C4-2B (cell line): ENCODE measurements at regions not wholly inside any gene's neighbourhood (a gene's known extent, or its start where the extent isn't known, plus 50 kb on each side); places are given as distances from the start of the nearest gene placed in this dataset.

Source experiments
- H3K27ac ChIP-seq: fragments of 450-650 bp; 2 replicates; pipeline ENCODE4 v1.5.1; 2017
- ZFX ChIP-seq: fragments of 450-650 bp; IDR thresholded peaks from 2 replicates; pipeline ENCODE4 v1.6.1; 2017
- TF ChIP-seq, protein P1 (sequence below): fragments of 450-650 bp; conservative IDR thresholded peaks from 2 replicates; pipeline ENCODE4 v1.5.1; 2017; ENCODE audit warnings: mild to moderate bottlenecking

DNA sequence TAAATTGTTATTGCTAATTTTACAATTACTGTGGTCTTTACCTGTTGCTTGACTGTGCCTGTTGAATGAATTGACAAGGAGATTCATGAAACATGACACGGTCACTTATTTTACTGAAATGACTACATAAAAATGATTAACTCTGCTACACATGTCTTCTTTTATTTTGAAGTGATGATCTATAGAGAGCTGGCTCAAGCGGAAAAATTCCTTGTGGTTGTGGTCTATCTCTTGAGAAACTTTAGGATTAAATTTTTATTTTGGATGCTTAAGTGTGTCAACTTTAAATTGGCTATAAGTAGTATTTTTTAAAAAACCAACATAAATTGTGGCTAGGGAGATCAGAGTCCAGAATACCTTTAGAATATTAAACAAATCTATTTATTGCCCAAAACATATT, 131.8 kb upstream of the PITX2 start:
- TF ChIP-seq, protein P1, sequence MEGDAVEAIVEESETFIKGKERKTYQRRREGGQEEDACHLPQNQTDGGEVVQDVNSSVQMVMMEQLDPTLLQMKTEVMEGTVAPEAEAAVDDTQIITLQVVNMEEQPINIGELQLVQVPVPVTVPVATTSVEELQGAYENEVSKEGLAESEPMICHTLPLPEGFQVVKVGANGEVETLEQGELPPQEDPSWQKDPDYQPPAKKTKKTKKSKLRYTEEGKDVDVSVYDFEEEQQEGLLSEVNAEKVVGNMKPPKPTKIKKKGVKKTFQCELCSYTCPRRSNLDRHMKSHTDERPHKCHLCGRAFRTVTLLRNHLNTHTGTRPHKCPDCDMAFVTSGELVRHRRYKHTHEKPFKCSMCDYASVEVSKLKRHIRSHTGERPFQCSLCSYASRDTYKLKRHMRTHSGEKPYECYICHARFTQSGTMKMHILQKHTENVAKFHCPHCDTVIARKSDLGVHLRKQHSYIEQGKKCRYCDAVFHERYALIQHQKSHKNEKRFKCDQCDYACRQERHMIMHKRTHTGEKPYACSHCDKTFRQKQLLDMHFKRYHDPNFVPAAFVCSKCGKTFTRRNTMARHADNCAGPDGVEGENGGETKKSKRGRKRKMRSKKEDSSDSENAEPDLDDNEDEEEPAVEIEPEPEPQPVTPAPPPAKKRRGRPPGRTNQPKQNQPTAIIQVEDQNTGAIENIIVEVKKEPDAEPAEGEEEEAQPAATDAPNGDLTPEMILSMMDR: no peak
- no peak for TF ChIP-seq ZFX
- H3K27ac ChIP-seq: no peak overlapping the region

DNA sequence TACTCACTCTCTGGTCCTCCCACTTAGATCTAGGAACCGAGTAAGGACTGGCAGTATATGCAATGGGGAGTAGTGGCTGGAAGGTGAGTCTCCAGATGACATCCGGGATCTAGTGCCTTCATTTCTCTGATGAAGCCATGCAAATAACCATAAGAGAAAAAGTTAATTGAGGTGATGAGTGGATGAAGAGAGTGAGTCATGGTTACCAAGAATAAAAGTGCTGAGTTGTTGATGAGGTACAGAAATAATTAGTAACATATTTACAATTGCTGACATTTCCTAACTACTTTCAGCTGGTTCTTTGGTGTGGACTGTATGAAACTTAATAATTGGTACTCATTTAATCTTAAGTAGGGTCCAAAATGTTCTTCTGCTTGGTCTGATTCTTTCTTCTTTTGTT, 146.7 kb upstream of the PITX2 start:
- no peak for TF ChIP-seq ZFX
- TF ChIP-seq, protein P1: no peak
- H3K27ac ChIP-seq: no peak overlapping the region

DNA sequence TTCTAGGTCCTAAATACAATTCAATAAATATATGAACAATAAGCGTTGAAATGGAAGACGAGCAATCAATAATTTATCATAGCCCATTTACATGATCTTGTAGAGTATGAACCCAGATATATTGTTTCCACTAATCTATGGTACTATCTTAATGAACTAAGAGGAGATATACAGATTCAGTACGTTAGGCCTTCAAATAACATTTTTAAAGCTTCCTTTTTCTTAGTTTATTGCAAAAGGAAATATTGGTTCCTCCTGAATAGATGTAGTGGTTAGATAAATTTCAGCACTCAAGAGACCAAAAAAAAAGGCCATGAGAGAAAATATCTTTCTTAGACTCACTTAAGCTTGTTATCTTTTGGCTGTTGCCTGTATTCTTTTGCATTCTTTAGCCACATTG, 147.5 kb upstream of the PITX2 start:
- H3K27ac ChIP-seq: no peak overlapping the region
- TF ChIP-seq, protein P1: no peak
- TF ChIP-seq ZFX: no peak

DNA sequence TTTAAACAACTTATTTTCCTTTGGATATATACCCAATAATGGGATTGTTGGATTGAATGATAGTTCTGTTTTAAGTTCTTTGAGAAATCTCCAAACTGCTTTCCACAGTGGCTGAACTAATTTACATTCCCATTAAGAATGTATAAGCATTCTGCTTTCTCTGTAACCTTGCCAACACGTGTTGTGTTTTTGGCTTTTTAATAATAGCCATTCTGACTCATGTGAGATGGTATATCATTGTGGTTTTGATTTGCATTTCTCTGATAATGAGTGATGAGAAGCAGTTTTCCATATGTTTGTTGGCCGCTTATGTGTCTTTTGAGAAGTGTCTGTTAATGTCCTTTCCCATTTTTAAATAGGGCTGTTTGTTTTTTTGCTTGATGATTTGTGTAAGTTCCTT, 155.6 kb upstream of the PITX2 start:
- TF ChIP-seq, protein P1: no peak
- TF ChIP-seq ZFX: no peak
- H3K27ac ChIP-seq: no peak overlapping the region

DNA sequence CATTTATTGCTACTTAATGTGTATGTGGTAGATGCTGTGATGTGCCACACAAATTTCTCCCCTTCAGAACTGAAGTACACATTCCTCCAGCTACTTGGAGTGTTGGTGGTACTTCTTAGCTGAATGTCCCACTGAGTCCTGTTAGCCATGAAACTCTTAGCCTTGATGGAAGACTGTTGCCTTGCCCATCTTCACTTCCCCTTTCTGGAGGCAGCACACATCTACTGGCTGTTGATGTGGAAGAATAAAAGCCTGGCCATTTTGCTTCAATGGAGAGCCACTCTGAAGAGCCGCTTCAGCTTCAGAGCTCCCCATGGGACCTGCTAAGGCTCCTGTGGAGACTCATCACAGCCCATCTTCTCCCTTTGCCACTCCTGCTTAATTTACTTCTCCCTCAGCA, 157.7 kb upstream of the PITX2 start:
- no peak overlapping the region for H3K27ac ChIP-seq
- no peak for TF ChIP-seq ZFX
- TF ChIP-seq, protein P1: no peak

DNA sequence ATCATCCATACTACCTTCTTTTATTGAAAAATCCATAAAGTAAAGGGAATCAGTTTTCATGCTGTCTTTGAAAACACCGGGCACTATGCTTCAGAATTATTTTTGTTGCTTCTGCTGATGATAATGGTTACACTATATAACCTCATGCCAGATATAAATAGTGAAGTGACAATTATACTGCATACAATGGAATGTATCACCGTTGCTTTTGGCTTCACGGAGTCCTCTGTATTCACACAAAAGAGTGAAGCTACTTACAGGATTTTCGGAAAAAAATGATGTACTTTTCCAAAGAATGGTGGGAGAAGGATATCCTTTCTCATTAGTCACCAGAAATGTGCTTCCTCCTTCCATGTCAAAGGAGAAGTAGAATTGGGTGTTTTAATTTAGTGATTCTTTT, 159.1 kb upstream of the PITX2 start:
- H3K27ac ChIP-seq: no peak overlapping the region
- TF ChIP-seq, protein P1: no peak
- no peak for TF ChIP-seq ZFX

DNA sequence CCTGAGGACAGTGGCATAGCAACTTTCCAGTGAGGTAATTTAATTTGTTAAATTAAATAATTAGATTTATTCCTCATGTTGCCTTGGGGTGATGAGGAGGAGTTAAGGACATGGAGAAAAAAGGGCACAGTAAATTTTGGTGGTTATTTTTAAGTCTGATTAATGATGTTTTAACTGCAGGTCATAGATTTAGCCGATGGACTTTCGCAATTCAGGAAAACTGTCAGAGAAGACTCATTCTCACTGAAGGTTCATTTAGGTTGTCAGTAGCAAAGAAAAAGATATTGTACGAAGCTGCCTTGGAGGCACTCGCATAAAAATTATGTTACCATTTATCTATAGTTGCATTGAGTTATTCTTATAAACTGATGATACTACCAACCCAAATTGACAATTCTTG, 164.2 kb upstream of the PITX2 start:
- H3K27ac ChIP-seq: no peak overlapping the region
- no peak for TF ChIP-seq ZFX
- TF ChIP-seq, protein P1: no peak
